GM19455 (cell line): ENCODE measurements at regions not wholly inside any gene's neighbourhood (a gene's known extent, or its start where the extent isn't known, plus 50 kb on each side); places are given as distances from the start of the nearest gene placed in this dataset.
"Not testable (repeated sequence)": the region's sequence is repeated elsewhere in the genome, so short reads cannot be mapped to it uniquely, and the experiment has no call there.

Source experiments
- ATAC-seq: cut with Tn5 transposase; IDR thresholded peaks from one replicate; pipeline ENCODE4 v1.9.1; 2021; ENCODE audit not compliant: unreplicated experiment

GRCh38 chr10:90111671-90112070 is 410.3 kb downstream of the KIF20B start:
- no peak for ATAC-seq

GRCh38 chr10:90112681-90113080 is 411.3 kb downstream of the KIF20B start:
- no peak for ATAC-seq

- not testable (repeated sequence) for ATAC-seq
Measured at GRCh38 chr10:90118567-90118966, 417.2 kb downstream of the KIF20B start.

- ATAC-seq = not testable (repeated sequence)
Measured at GRCh38 chr10:90119631-90120280, 418.4 kb downstream of the KIF20B start.

- no peak for ATAC-seq
Measured at GRCh38 chr10:90125456-90126255, 424.3 kb downstream of the KIF20B start.

GRCh38 chr10:90126256-90126595 is 424.8 kb downstream of the KIF20B start:
- ATAC-seq = no peak

- ATAC-seq = no peak
Measured at GRCh38 chr10:90130321-90131086, 429.1 kb downstream of the KIF20B start.

- ATAC-seq = no peak
Measured at GRCh38 chr10:90133606-90134005, 432.2 kb downstream of the KIF20B start.

- ATAC-seq = no peak
Measured at GRCh38 chr10:90136731-90137316, 435.4 kb downstream of the KIF20B start.

GRCh38 chr10:90138844-90139243 is 437.5 kb downstream of the KIF20B start:
- ATAC-seq = no peak

GRCh38 chr10:90141791-90142190 is 440.4 kb downstream of the KIF20B start:
- no peak for ATAC-seq

GRCh38 chr10:90143937-90144336 is 442.5 kb downstream of the KIF20B start:
- ATAC-seq = no peak

GRCh38 chr10:90148116-90148855 is 446.9 kb downstream of the KIF20B start:
- no peak for ATAC-seq

- ATAC-seq = no peak
Measured at GRCh38 chr10:90149563-90149962, 448.2 kb downstream of the KIF20B start.

GRCh38 chr10:90162271-90162853 is 461.0 kb downstream of the KIF20B start:
- no peak for ATAC-seq

- no peak for ATAC-seq
Measured at GRCh38 chr10:90167174-90168064, 466.0 kb downstream of the KIF20B start.

- ATAC-seq = no peak
Measured at GRCh38 chr10:90168244-90168643, 466.9 kb downstream of the KIF20B start.

GRCh38 chr10:90171014-90171722 is 469.8 kb downstream of the KIF20B start:
- no peak for ATAC-seq

GRCh38 chr10:90174531-90174930 is 473.1 kb downstream of the KIF20B start:
- ATAC-seq = no peak
